ENCODE measurements at regions not wholly inside any gene's neighbourhood (a gene's known extent, or its start where the extent isn't known, plus 50 kb on each side); places are given as distances from the start of the nearest gene placed in this dataset.

DNA sequence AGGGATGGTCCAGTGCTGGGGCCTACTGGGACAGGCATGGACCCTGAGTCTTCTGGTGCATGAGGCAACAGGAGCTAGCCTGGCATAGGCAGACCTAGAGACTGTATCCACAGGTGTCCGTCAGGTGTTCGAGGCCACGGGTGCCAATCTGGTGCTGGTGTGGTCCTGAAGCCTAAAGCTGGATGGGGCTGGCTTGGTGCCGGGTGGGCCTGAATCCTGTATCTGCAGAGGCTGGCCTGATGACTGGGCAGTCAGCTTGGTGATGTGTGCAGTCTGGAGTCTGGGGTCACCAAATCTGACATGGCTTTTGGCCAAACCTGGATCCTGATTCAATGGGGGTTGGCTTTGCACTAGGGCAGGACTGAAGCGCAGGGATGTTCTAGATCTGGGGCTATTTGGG, 269.8 kb upstream of the GRIA3 start:
- Histone ChIP-seq H3K79me2 (ENCODE audit: control insufficient read depth, insufficient read depth, low read length) (no peaks in the 10 kb centered on the region), H4K20me1 (ENCODE audit: control insufficient read depth, insufficient read depth, low read length, poor library complexity, severe bottlenecking) (no peaks in the 10 kb centered on the region), H3K4me1 (ENCODE audit: control insufficient read depth in 2 of 2, insufficient read depth in 2 of 2, low read length in 2 of 2) (no peaks in the 10 kb centered on the region), H3K4me2 (replicated peaks; ENCODE audit: low read depth, low read length, poor library complexity, severe bottlenecking) (no peak overlapping the region), H3K36me3 (replicated peaks in 1 of 2; ENCODE audit: control extremely low read depth in 1 of 2, control insufficient read depth in 1 of 2, extremely low read depth in 1 of 2, insufficient read depth in 2 of 2, low read length in 1 of 2) (no peaks in the 10 kb centered on the region), H3K27ac (ENCODE audit: low read length in 2 of 2) (no peak overlapping the region), H2AFZ (ENCODE audit: insufficient read depth, low read depth, low read length, poor library complexity, severe bottlenecking) (no peak overlapping the region), H3K9ac (ENCODE audit: low read length) (no peak overlapping the region), H3K27me3 (replicated peaks in 1 of 4; ENCODE audit: control extremely low read depth in 1 of 4, control insufficient read depth in 3 of 4, insufficient read depth in 4 of 4, low read length in 3 of 4) (no peaks in the 10 kb centered on the region), H3K9me3 (ENCODE audit: control extremely low read depth in 1 of 3, control insufficient read depth in 2 of 3, insufficient read depth in 1 of 3, low read length in 2 of 3) (peaks cover 0 to 13% (median 0%) of the 10 kb centered on the region in 3 donors), H3K4me3 (ENCODE audit: control extremely low read depth in 1 of 5, extremely low read depth in 1 of 5, insufficient read depth in 1 of 5, low read depth in 2 of 5, low read length in 4 of 5) (no peak overlapping the region)
- ChIA-PET POLR2A (no interaction called here), CTCF (no interaction called here)
- H3K9me3 Mint-ChIP-seq (ENCODE audit: insufficient read depth), result no peaks in the 10 kb centered on the region
- H3K27me3 Mint-ChIP-seq, result no peaks in the 10 kb centered on the region
- H3K4me3 Mint-ChIP-seq, result no peak overlapping the region
- no peaks in the 10 kb centered on the region for H3K4me1 Mint-ChIP-seq
- no peak for ATAC-seq (ENCODE audit: low read depth)
- H3K27ac Mint-ChIP-seq, result no peak overlapping the region
- TF ChIP-seq, protein P1, sequence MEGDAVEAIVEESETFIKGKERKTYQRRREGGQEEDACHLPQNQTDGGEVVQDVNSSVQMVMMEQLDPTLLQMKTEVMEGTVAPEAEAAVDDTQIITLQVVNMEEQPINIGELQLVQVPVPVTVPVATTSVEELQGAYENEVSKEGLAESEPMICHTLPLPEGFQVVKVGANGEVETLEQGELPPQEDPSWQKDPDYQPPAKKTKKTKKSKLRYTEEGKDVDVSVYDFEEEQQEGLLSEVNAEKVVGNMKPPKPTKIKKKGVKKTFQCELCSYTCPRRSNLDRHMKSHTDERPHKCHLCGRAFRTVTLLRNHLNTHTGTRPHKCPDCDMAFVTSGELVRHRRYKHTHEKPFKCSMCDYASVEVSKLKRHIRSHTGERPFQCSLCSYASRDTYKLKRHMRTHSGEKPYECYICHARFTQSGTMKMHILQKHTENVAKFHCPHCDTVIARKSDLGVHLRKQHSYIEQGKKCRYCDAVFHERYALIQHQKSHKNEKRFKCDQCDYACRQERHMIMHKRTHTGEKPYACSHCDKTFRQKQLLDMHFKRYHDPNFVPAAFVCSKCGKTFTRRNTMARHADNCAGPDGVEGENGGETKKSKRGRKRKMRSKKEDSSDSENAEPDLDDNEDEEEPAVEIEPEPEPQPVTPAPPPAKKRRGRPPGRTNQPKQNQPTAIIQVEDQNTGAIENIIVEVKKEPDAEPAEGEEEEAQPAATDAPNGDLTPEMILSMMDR (IDR thresholded peaks at IDR 0.05), result no peak
- no peak for TF ChIP-seq EZH2 (IDR thresholded peaks at IDR 0.05; ENCODE audit: borderline replicate concordance, insufficient read depth, low read depth, low read length, poor library complexity, severe bottlenecking)
- intact Hi-C loops (cut with micrococcal nuclease), result no loop called here
- no peak for DNase-seq
- WGBS (ENCODE audit: insufficient coverage), result 100% methylated on average over 4 of the region's 5 CpGs

- Mint-ChIP-seq H3K27ac (no peak overlapping the region), H3K27me3 (no peaks in the 10 kb centered on the region), H3K9me3 (ENCODE audit: insufficient read depth) (no peaks in the 10 kb centered on the region), H3K4me1 (no peaks in the 10 kb centered on the region), H3K4me3 (no peak overlapping the region)
- TF ChIP-seq, protein P1 (IDR thresholded peaks at IDR 0.05), result no peak
- TF ChIP-seq EZH2 (IDR thresholded peaks at IDR 0.05; ENCODE audit: borderline replicate concordance, insufficient read depth, low read depth, low read length, poor library complexity, severe bottlenecking), result no peak
- no peak for ATAC-seq (ENCODE audit: low read depth)
- 80% methylated on average over 1 of the region's 1 CpG for WGBS (ENCODE audit: insufficient coverage)
- no peak overlapping the region for H3K4me2 ChIP-seq (replicated peaks; ENCODE audit: low read depth, low read length, poor library complexity, severe bottlenecking)
- no peak overlapping the region for H3K9ac ChIP-seq (ENCODE audit: low read length)
- no peak overlapping the region for H3K4me3 ChIP-seq (ENCODE audit: control extremely low read depth in 1 of 5, extremely low read depth in 1 of 5, insufficient read depth in 1 of 5, low read depth in 2 of 5, low read length in 4 of 5)
- H3K79me2 ChIP-seq (ENCODE audit: control insufficient read depth, insufficient read depth, low read length), result no peaks in the 10 kb centered on the region
- intact Hi-C loops (cut with micrococcal nuclease), result no loop called here
- ChIA-PET CTCF (no interaction called here), POLR2A (no interaction called here)
- no peak for DNase-seq
- H3K36me3 ChIP-seq (replicated peaks in 1 of 2; ENCODE audit: control extremely low read depth in 1 of 2, control insufficient read depth in 1 of 2, extremely low read depth in 1 of 2, insufficient read depth in 2 of 2, low read length in 1 of 2), result no peaks in the 10 kb centered on the region
- H3K4me1 ChIP-seq (ENCODE audit: control insufficient read depth in 2 of 2, insufficient read depth in 2 of 2, low read length in 2 of 2), result no peaks in the 10 kb centered on the region
- H3K27me3 ChIP-seq (replicated peaks in 1 of 4; ENCODE audit: control extremely low read depth in 1 of 4, control insufficient read depth in 3 of 4, insufficient read depth in 4 of 4, low read length in 3 of 4), result no peaks in the 10 kb centered on the region
- H4K20me1 ChIP-seq (ENCODE audit: control insufficient read depth, insufficient read depth, low read length, poor library complexity, severe bottlenecking), result no peaks in the 10 kb centered on the region
- H3K27ac ChIP-seq (ENCODE audit: low read length in 2 of 2), result no peak overlapping the region
- H2AFZ ChIP-seq (ENCODE audit: insufficient read depth, low read depth, low read length, poor library complexity, severe bottlenecking), result no peak overlapping the region
- no peaks in the 10 kb centered on the region for H3K9me3 ChIP-seq (ENCODE audit: control extremely low read depth in 1 of 3, control insufficient read depth in 2 of 3, insufficient read depth in 1 of 3, low read length in 2 of 3)
Observed at GRCh38 chrX:122934131-122934530, 249.9 kb upstream of the GRIA3 start.

All from B cell (primary cell).